ENCODE measurements at regions not wholly inside any gene's neighbourhood (a gene's known extent, or its start where the extent isn't known, plus 50 kb on each side); places are given as distances from the start of the nearest gene placed in this dataset.
A peak's percentile ranks its signal among the peaks of the same experiment; 100 is the strongest.
"Not testable (repeated sequence)": the region's sequence is repeated elsewhere in the genome, so short reads cannot be mapped to it uniquely, and the experiment has no call there.

DNA sequence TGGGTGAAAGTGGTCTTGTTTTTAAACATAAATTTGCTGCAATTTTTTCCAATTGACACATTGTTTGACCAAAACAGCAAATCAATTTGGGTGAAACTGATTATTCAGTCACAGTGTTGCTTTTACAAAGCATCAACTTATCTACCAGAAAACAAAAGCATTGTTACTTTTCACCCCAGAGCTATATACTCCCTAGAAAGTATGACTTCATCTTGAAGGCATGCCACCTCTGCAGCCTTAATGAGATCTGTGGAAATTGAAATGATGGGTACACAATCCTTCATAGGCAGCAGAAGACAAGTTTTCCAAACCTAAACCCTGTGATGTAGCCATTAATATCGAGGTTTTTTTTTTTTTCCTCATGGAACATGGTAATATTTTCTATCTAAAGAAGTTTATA, 615.9 kb downstream of the CHSY3 start:
- Mint-ChIP-seq H3K4me1 (no peaks in the 10 kb centered on the region), H3K27me3 (no peaks in the 10 kb centered on the region), H3K9me3 (peaks cover 13 to 17% of the 10 kb centered on the region in 2 donors), H3K4me3 (no peak overlapping the region), H3K27ac (no peak overlapping the region)
- ATAC-seq: no peak
- DNase-seq: no peak

DNA sequence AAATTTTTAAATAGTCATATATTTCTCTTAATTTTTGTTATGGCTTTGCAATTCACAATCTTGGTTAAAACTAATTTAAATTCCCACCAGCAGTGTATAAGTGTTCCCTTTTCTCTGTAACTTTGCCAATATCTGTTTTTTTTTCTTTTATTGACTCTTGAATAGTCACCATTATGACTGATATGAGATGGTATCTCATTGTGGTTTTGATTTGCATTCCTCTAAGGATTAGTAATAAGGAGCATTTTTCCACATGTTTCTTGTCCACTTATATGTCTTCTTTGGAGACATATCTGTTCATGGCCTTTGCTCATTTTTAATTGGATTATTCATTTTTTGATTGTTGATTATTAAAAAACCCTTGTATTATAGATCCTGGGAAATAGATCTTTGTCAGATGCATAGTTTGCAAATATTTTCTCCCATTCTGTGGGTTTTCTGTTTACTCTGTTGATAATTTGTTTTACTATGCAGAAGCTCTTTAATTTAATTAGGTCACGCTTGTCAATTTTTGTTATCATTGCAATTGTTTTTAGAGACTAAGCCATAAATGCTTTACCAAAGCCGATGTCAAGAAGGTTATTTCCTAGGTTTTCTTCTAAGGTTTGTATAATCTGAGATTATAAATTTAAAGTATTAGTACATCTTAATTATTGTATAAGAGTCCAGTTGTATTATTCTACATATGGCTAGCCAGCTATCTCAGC, 610.9 kb downstream of the CHSY3 start:
- H3K9me3 Mint-ChIP-seq: peaks cover 12 to 13% of the 10 kb centered on the region in 2 donors
- DNase-seq (no peak), ATAC-seq (no peak)
- no peak overlapping the region for H3K4me3 Mint-ChIP-seq
- no peaks in the 10 kb centered on the region for H3K4me1 Mint-ChIP-seq
- no peak overlapping the region for H3K27ac Mint-ChIP-seq
- no peaks in the 10 kb centered on the region for H3K27me3 Mint-ChIP-seq

DNA sequence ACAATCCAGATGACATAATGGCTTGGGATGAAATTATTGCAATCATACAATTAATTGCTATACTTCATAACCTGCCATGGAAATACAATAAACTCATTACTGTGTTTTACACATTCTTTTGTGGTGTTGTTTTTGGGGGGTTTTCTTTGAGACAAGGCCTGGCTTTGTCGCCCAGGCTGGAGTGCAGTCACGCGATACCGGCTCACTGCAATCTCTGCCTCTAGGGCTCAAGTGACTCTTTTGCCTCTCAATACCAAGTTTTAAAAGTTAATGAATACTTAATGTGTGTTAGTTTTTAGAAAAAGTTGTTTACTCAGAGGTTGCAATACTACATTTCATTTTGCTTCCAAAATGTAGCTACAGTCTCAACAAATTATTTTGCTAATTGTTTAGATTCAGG, 598.4 kb downstream of the CHSY3 start:
- Mint-ChIP-seq H3K9me3 (no peaks in the 10 kb centered on the region), H3K27ac (no peak overlapping the region), H3K4me1 (no peaks in the 10 kb centered on the region), H3K27me3 (no peaks in the 10 kb centered on the region), H3K4me3 (no peak overlapping the region)
- no peak for ATAC-seq
- DNase-seq: no peak

DNA sequence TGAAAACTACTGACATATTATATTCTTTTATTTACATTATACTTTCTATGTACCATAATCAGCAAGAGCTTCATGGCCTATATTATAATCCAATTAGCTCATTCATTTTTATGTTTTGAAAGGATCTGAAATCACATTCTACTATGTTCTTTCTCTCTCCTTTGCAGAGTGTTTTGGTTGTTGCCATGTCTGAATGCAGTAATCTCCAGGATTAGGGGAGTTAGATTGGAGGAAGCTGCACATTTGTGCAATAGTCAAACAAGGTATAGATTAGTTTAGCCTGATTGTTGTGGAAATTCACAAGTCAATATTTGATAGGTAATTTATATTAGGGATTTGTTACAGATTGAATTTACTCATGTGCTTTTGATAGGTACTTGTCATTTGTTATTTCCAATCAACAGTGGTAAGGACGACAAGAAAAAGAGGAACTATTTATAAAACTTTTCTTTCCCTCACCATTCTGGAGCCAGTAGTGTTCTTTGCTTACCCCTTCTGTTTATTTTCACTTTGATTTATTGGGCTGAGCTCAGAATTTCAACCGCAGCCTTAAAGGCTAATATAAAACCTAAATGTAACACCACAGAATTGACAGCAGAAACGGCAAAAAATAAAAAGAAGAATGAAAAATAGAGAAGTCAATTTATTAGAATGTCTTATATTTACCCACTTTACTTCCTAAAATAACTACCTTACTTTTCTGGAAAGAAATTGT, 597.0 kb downstream of the CHSY3 start:
- Mint-ChIP-seq H3K4me1 (no peaks in the 10 kb centered on the region), H3K27ac (no peak overlapping the region), H3K27me3 (no peaks in the 10 kb centered on the region), H3K4me3 (no peak overlapping the region), H3K9me3 (no peaks in the 10 kb centered on the region)
- no peak for DNase-seq
- ATAC-seq: no peak

DNA sequence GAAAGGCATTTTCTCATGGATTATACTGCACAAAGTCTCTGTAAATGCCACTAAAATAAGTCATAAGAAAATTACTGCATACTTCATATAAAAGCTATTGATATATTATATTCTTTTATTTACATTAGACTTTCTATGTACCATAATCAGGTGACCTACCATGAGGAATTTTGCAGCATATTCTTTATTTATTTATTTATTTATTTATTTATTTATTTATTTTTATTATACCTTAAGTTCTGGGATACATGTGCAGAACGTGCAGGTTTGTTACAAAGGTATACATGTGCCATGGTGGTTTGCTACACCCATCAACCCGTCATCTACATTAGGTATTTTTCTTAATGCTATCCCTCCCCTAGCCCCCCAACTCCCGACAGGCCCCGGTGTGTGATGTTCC, 596.2 kb downstream of the CHSY3 start:
- H3K27me3 Mint-ChIP-seq, ATAC-seq, H3K4me1 Mint-ChIP-seq, H3K27ac Mint-ChIP-seq, DNase-seq, H3K9me3 Mint-ChIP-seq, H3K4me3 Mint-ChIP-seq: not testable (repeated sequence)

DNA sequence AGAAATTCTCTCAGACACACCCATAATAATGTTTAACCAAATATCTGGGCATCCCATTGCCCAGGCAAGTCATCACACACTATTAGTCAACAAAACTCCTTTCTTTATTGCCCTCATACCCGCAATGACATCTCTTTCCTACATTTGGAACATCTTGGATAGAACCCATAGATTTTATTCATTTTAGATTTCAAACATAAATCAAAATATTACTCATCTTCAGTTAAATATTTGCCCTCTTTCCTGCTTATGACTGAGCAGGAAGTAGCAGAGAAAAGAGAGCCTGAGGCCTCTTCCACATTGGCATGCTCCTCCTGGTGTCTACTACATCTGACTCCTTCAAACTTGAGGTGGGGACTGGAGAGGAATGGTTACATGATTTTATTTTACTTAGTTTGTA, 592.0 kb downstream of the CHSY3 start:
- H3K4me1 Mint-ChIP-seq: no peaks in the 10 kb centered on the region
- no peak for DNase-seq
- no peak overlapping the region for H3K27ac Mint-ChIP-seq

DNA sequence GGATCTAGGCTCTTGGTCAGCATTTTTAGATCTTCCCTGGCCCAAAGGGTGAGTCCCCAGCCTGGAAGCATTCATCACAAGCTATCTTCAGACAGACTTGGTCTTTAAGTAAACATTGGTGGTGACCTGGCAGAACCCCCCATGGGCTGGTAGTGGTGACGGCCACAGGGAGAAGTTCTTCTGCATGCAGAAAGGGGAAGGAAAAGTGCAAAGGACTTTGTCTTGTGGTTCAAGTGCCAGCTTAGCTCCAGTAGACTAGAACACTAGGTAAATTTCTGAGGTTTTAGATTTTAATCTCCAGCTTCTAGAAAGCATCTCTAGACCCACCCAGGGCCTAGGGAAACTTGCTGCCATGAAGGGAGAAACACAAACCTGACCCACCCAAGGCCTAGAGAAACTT, 584.0 kb downstream of the CHSY3 start:
- DNase-seq (no peak), ATAC-seq (no peak)
- Mint-ChIP-seq H3K9me3 (peaks cover 0 to 1% of the 10 kb centered on the region in 2 donors), H3K4me1 (no peaks in the 10 kb centered on the region), H3K27me3 (peaks cover 9% of the 10 kb centered on the region), H3K27ac (no peak overlapping the region), H3K4me3 (no peak overlapping the region)

More for the DNA sequence above, 592.0 kb downstream of the CHSY3 start:
- peaks cover 0 to 13% of the 10 kb centered on the region in 2 donors for H3K9me3 Mint-ChIP-seq
- no peak for ATAC-seq
- H3K27me3 Mint-ChIP-seq: no peaks in the 10 kb centered on the region
- no peak overlapping the region for H3K4me3 Mint-ChIP-seq

DNA sequence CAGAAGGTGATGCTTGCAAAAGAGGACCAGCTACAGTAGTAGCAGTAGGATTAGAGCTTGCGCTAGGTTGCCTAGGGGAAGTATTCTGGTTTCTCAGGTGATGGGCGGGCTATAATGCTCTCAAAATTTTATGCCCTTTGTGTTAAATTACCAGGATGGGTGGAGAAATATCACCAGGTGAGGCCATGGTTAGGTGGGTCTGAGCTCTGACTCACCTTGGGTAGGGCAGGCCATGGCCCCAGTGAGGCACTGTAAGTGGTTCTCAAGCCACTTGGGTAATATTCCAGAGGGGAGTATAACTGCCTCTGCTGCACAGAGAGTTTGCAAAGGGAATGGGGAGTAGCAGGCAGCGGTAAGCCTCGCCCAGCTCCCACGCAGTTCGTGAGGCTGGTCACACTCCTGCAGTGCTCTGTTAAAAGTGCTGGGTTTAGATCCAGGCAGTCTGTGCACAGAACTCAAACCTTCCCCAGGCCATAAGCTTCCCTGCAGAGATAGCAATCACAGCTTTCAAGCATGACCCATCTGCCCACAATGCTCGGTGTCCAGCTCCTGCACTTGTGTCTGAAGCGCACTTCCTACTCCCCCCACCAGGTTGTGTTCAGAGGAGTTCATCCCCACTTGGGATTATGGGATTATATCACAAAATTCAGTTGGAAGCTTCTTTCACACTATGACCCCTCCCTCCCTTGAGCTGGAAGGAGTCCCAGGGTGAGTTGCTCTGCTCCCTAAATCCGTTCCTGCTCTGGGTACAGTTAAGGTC, 575.0 kb downstream of the CHSY3 start:
- DNase-seq (no peak), ATAC-seq (peak; percentile 37)
- Mint-ChIP-seq H3K4me3 (no peak overlapping the region), H3K4me1 (no peaks in the 10 kb centered on the region), H3K27me3 (peaks cover 7% of the 10 kb centered on the region), H3K27ac (peak overlapping the region in 1 of 2 donors; percentile 74), H3K9me3 (peaks cover 0 to 9% of the 10 kb centered on the region in 2 donors)

DNA sequence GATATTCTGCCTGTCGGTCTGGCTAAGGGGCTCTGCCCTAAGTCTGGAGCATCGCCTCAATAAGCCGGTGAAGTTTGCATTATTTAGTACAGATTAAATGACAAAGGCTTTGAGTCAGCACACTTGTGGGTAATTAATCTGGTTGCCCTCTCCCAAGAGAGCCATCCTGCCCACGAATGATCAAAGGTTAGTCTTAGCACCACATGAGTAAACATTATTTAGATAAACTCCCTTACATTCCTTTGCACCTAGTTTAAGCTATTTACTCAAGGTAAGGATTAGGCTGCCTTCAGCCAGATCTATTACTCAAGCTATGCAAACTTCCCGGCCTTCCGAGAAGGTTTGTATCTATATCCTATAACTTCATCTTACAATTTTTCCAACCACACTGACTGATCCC, 572.1 kb downstream of the CHSY3 start:
- no peaks in the 10 kb centered on the region for H3K4me1 Mint-ChIP-seq
- H3K9me3 Mint-ChIP-seq: peaks cover 0 to 15% of the 10 kb centered on the region in 2 donors
- H3K4me3 Mint-ChIP-seq: no peak overlapping the region
- H3K27me3 Mint-ChIP-seq: no peaks in the 10 kb centered on the region
- H3K27ac Mint-ChIP-seq: no peak overlapping the region
- DNase-seq: no peak
- ATAC-seq: no peak

DNA sequence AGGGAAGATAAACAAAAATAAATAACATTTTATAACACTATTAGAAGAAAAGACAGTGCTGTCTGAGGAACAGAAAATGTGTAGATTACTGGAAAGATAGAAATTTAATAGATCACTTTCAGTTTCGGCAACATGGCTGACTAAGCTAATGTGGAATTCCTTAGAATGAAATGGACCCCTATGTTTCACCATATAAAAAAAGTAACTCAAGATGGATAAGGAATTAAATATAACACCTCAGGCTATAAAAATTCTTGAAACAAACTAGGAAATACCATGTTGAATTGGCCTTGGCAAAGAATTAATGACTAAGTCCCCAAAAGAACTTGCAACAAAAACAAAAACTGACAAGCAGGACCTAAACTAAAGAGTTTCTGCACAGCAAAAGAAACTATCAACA, 558.3 kb downstream of the CHSY3 start:
- Mint-ChIP-seq H3K4me3 (no peak overlapping the region), H3K9me3 (peaks cover 5 to 14% of the 10 kb centered on the region in 2 donors), H3K27me3 (no peaks in the 10 kb centered on the region), H3K27ac (no peak overlapping the region), H3K4me1 (no peaks in the 10 kb centered on the region)
- ATAC-seq: no peak
- DNase-seq: no peak

DNA sequence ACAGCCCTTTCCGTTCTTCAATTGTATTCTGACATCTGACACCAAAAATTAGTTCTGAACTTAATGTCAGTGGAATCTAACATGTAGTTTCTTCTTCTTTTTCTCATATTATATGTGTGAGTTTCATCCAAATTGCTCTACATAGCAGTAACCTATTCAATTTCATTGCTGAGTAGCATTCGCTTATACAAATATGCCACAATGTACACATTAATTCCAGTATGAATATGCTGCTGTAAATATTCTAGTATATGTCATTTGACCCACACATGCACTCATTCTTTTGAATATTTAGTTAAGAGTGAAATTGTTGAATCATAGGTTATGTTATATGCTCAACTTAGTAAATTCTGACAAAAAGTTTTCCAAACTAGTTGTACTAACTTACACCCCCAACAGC, 550.9 kb downstream of the CHSY3 start:
- Mint-ChIP-seq H3K4me1 (no peaks in the 10 kb centered on the region), H3K9me3 (peaks cover 13 to 21% of the 10 kb centered on the region in 2 donors), H3K27me3 (no peaks in the 10 kb centered on the region), H3K27ac (no peak overlapping the region), H3K4me3 (no peak overlapping the region)
- DNase-seq: no peak
- ATAC-seq: no peak

DNA sequence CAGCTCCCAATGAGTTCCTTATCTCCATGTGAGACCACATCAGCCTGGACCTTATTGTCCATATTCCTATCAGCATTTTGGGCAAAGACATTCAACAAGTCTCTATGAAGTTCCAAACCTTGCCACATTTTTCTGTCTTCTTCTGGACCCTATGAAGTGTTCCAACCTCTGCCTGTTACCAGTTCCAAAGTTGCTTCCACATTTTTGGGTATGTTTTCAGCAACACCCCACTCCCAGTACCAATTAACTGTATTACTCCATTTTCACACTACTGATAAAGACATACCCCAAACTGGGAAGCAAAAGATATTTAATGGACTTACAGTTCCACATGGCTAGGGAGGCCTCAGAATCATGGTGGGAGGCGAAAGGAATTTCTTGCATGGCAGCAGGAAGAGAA, 548.5 kb downstream of the CHSY3 start:
- H3K27me3 Mint-ChIP-seq: no peaks in the 10 kb centered on the region
- H3K9me3 Mint-ChIP-seq: peaks cover 8 to 10% of the 10 kb centered on the region in 2 donors
- H3K27ac Mint-ChIP-seq: peak overlapping the region in 1 of 2 donors; percentile 50
- no peak overlapping the region for H3K4me3 Mint-ChIP-seq
- ATAC-seq (no peak), DNase-seq (no peak)
- H3K4me1 Mint-ChIP-seq: no peaks in the 10 kb centered on the region

DNA sequence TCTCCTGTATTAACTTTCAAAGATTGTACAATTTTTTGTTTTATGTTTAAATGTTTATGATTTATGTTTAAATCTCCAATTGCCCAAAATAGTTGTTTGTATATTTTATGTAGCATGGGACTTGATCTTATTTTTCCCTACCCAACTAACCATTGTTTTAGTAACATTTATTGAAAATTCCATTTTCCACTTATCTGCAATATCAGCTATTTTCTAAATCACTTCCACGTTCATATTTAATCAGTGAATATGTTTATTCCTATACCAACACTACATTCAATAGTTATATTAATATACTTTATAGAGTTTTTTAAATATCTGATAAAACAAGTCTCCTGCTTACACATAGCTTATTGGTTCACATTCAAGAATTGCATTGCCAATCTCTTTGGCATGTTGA, 532.2 kb downstream of the CHSY3 start:
- Mint-ChIP-seq H3K9me3 (peaks cover 8 to 29% of the 10 kb centered on the region in 2 donors), H3K4me3 (no peak overlapping the region), H3K27me3 (no peaks in the 10 kb centered on the region), H3K4me1 (no peaks in the 10 kb centered on the region), H3K27ac (no peak overlapping the region)
- no peak for ATAC-seq
- no peak for DNase-seq

DNA sequence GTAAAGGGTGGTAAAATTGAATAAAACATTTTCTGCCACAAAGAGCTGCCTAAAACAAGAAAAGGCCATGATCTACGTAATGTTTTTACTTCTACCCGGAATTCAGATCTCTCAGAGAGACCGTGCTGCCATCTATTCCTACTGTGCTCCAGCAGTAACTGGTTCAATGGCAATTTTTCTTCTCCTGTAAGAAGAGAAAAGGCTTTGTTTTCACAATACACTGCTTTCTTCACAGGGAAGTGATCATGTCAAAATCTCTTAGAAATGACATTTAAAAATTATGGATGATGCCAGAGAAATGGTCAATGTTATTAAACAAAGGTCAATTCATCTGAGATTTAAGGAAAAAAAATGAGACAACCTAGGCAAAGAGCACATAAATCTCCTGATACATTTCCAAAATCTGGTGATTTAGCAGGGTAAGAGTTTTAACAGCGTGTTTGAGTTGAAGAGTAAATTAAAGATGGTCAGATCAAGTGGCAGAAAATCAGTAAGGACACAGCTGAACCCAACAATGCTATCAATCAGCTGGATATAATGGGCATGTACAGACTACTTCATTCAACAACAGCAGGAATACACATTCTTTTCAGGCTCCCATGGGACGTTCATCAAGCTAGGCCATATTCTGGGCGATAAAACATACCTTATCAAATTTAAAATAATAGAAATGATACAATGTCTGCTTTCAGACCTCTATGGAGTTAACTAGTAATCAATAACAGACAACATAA, 523.1 kb downstream of the CHSY3 start:
- H3K27ac Mint-ChIP-seq: no peak overlapping the region
- ATAC-seq (no peak), DNase-seq (no peak)
- no peaks in the 10 kb centered on the region for H3K9me3 Mint-ChIP-seq
- no peaks in the 10 kb centered on the region for H3K27me3 Mint-ChIP-seq
- H3K4me3 Mint-ChIP-seq: no peak overlapping the region
- H3K4me1 Mint-ChIP-seq: no peaks in the 10 kb centered on the region

DNA sequence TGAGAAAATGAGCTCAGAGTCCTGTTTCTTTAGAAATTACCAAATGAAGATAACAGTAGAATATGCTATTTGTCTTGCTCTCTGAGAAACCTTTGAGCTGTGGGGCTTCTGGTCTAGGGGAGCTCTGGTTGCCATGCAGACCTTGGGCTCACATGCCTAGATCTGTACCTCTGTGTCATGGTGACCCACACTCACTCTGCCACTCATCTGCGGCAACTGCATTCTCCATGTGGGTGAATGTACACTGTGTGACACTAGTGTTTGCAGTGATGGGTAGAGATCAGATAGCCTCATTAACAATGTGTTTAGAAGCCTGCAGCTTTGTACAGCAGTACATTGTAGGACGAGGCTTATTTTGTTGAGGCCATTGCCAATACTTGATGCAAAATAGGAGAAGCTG, 521.2 kb downstream of the CHSY3 start:
- Mint-ChIP-seq H3K27me3 (no peaks in the 10 kb centered on the region), H3K4me3 (no peak overlapping the region), H3K27ac (no peak overlapping the region), H3K4me1 (no peaks in the 10 kb centered on the region), H3K9me3 (no peaks in the 10 kb centered on the region)
- DNase-seq: no peak
- no peak for ATAC-seq
